ENCODE measurements at regions not wholly inside any gene's neighbourhood (a gene's known extent, or its start where the extent isn't known, plus 50 kb on each side); places are given as distances from the start of the nearest gene placed in this dataset.

- POLR2A ChIA-PET: no interaction called here
- CTCF ChIA-PET (ENCODE audit: low intra/inter-chr PET ratio, low total read pairs): no interaction called here
- H3K27me3 ChIP-seq (ENCODE audit: control insufficient read depth in 1 of 2, insufficient read depth in 2 of 2, low read length in 2 of 2): peaks cover 0 to 24% of the 10 kb centered on the region in 2 experiments; a peak in 2 of 5 replicates
- no TSS peak for BruUV-seq (replicated peaks)
- ATAC-seq: no peak; the same call in 2 of the 3 replicates
- no peak for FAIRE-seq
- WGBS (ENCODE audit: low lambda C conversion rate): 11% methylated on average over 2 of the region's 7 CpGs
- intact Hi-C loops (cut with micrococcal nuclease; ENCODE audit: unreplicated experiment) (no loop called here), in situ Hi-C loops (cut with HindIII; ENCODE audit: extremely low pct_ligation_motif_present, low pct_unique_long_range_greater_than_20kb) (no loop called here)
- no peaks in the 10 kb centered on the region for H3K9me3 ChIP-seq (ENCODE audit: low read length)
- 0 out of 6 replicates have a peak overlapping the region, but pooled peaks of 1 of the 3 experiments have one; percentile 64 for H3K4me3 ChIP-seq (replicated peaks in 1 of 3; ENCODE audit: insufficient read depth in 1 of 3, low read depth in 2 of 3, low read length in 3 of 3)
- H2AFZ ChIP-seq (ENCODE audit: low read length): no peak overlapping the region
- TF ChIP-seq SOX5 (CRISPR knock-in tag; IDR thresholded peaks at IDR 0.05; ENCODE audit: borderline replicate concordance) (no peak), ZNF543 (CRISPR knock-in tag; IDR thresholded peaks at IDR 0.05) (no peak), MAFF (IDR thresholded peaks at IDR 0.05; ENCODE audit: low read depth, low read length) (no peak), RARG (CRISPR knock-in tag; IDR thresholded peaks at IDR 0.05; ENCODE audit: low read depth) (no peak), NFIC (IDR thresholded peaks at IDR 0.05; ENCODE audit: low read length) (no peak), PLRG1 (conservative IDR thresholded peaks at IDR 0.05) (no peak), ZNF589 (CRISPR knock-in tag; conservative IDR thresholded peaks at IDR 0.05) (no peak), MBD4 (IDR thresholded peaks at IDR 0.05; ENCODE audit: borderline replicate concordance, low read length) (no peak), ELF1 (CRISPR knock-in tag; IDR thresholded peaks at IDR 0.05) (no peak), ATF7-NPFF (CRISPR knock-in tag; IDR thresholded peaks at IDR 0.05; ENCODE audit: low read depth) (no peak), ZNF142 (CRISPR knock-in tag; IDR thresholded peaks at IDR 0.05) (no peak), CTCF (CRISPR knock-in tag; IDR thresholded peaks at IDR 0.05) (no peak), HDAC6 (IDR thresholded peaks at IDR 0.05; ENCODE audit: low read depth, low read length) (no peak), PITX1 (CRISPR knock-in tag; IDR thresholded peaks at IDR 0.05) (no peak), ZNF446 (CRISPR knock-in tag; IDR thresholded peaks at IDR 0.05) (no peak), TCF7L2 (IDR thresholded peaks at IDR 0.05; ENCODE audit: low read depth, low read length) (no peak), GMEB1 (CRISPR knock-in tag; IDR thresholded peaks at IDR 0.05; ENCODE audit: borderline replicate concordance) (no peak), RARA (CRISPR knock-in tag; IDR thresholded peaks at IDR 0.05) (no peak)
- H3K79me2 ChIP-seq (ENCODE audit: insufficient read depth, low read length): no peaks in the 10 kb centered on the region
- no peaks in the 10 kb centered on the region for H4K20me1 ChIP-seq (ENCODE audit: insufficient read depth, low read length)
- H3K9ac ChIP-seq (ENCODE audit: insufficient read depth, low read depth, low read length): no peak overlapping the region
- no peak for DNase-seq (ENCODE audit: low spot score)
- H3K4me1 ChIP-seq (ENCODE audit: insufficient read depth, low read length): 0 out of 2 replicates have a peak, but pooled peaks cover 7% of the 10 kb centered on the region
- no peaks in the 10 kb centered on the region for H3K36me3 ChIP-seq (replicated peaks in 1 of 2; ENCODE audit: control insufficient read depth in 1 of 2, insufficient read depth in 2 of 2, low read length in 2 of 2)
- peak overlapping the region; percentile 49 for H3K4me2 ChIP-seq (ENCODE audit: low read depth, low read length)
- no peak overlapping the region for H3K27ac ChIP-seq (ENCODE audit: extremely low read length, insufficient read depth, low read length)
Observed at GRCh38 chr5:166977911-166978422, 1313.5 kb upstream of the WWC1 start.
